ENCODE measurements at regions not wholly inside any gene's neighbourhood (a gene's known extent, or its start where the extent isn't known, plus 50 kb on each side); places are given as distances from the start of the nearest gene placed in this dataset.
"Not testable (repeated sequence)": the region's sequence is repeated elsewhere in the genome, so short reads cannot be mapped to it uniquely, and the experiment has no call there.

GRCh38 chr17:77049440-77049839 lies 91.3 kb upstream of the SEC14L1 start (continued):
- TF ChIP-seq, protein P1, sequence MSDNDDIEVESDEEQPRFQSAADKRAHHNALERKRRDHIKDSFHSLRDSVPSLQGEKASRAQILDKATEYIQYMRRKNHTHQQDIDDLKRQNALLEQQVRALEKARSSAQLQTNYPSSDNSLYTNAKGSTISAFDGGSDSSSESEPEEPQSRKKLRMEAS (IDR thresholded peaks at IDR 0.05; ENCODE audit: low read depth): no peak
- TF ChIP-seq POLR2AphosphoS5 (IDR thresholded peaks at IDR 0.05; ENCODE audit: low read depth, low read length) (no peak), EP300 (IDR thresholded peaks at IDR 0.05; ENCODE audit: borderline replicate concordance in 1 of 2, low read depth in 1 of 2, low read length in 1 of 2) (no peak), FOSL2 (IDR thresholded peaks at IDR 0.05; ENCODE audit: borderline replicate concordance, low read depth) (no peak), YY1 (IDR thresholded peaks at IDR 0.05; ENCODE audit: low read depth) (no peak), TCF12 (IDR thresholded peaks at IDR 0.05) (no peak), RFX5 (IDR thresholded peaks at IDR 0.05; ENCODE audit: low read length) (no peak)
- TF ChIP-seq, protein P2, sequence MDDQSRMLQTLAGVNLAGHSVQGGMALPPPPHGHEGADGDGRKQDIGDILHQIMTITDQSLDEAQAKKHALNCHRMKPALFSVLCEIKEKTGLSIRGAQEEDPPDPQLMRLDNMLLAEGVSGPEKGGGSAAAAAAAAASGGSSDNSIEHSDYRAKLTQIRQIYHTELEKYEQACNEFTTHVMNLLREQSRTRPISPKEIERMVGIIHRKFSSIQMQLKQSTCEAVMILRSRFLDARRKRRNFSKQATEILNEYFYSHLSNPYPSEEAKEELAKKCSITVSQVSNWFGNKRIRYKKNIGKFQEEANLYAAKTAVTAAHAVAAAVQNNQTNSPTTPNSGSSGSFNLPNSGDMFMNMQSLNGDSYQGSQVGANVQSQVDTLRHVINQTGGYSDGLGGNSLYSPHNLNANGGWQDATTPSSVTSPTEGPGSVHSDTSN (IDR thresholded peaks at IDR 0.05): no peak
- TF ChIP-seq, protein P3, sequence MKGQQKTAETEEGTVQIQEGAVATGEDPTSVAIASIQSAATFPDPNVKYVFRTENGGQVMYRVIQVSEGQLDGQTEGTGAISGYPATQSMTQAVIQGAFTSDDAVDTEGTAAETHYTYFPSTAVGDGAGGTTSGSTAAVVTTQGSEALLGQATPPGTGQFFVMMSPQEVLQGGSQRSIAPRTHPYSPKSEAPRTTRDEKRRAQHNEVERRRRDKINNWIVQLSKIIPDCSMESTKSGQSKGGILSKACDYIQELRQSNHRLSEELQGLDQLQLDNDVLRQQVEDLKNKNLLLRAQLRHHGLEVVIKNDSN (IDR thresholded peaks at IDR 0.05; ENCODE audit: borderline replicate concordance, low read depth): no peak

DNA sequence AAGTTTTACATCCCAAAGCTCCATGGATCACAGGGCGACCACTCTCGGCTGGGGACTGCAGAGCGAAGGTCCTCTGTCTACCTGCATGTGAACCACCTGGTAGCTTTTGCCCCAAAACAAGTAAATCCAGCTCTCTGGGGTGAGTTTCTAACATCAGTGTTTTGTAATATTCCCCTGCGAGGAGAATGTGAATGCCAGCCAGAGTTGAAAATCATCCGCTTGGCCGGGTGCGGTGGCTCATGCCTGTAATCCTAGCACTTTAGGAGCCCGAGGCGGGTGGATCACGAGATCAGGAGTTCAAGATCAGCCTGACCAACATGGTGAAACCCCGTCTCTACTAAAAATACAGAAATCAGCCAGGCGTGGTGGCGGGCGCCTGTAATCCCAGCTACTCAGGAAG lies 89.9 kb upstream of the SEC14L1 start:
- not testable (repeated sequence) for H4K20me1 ChIP-seq (ENCODE audit: insufficient read depth); H3K36me3 ChIP-seq (replicated peaks in 1 of 2; ENCODE audit: control insufficient read depth in 1 of 2, insufficient read depth in 2 of 2, low read length in 1 of 2); H2AFZ ChIP-seq (ENCODE audit: low read depth); H3K27ac ChIP-seq (ENCODE audit: low read depth in 2 of 2, low read length in 1 of 2); H3K4me2 ChIP-seq; H3K4me3 ChIP-seq (ENCODE audit: low read depth in 2 of 2, low read length in 1 of 2); H3K79me2 ChIP-seq (ENCODE audit: insufficient read depth); DNase-seq; H3K9ac ChIP-seq; H3F3A ChIP-seq (replicated peaks; ENCODE audit: insufficient read depth); H3K9me3 ChIP-seq; H3K9me2 ChIP-seq
- Histone ChIP-seq H3K4me1 (ENCODE audit: control insufficient read depth in 1 of 2, insufficient read depth in 2 of 2, low read depth in 1 of 2, low read length in 1 of 2) (peaks cover 0 to 15% of the 10 kb centered on the region in 2 experiments; a peak in 1 of 4 replicates), H3K27me3 (ENCODE audit: insufficient read depth) (peaks cover 51% of the 10 kb centered on the region)
- CTCF ChIA-PET: interaction anchor here (0.6 to 7.0 kb wide), 6 partner anchors 14 to 183 kb away, joined by 3 to 43 read pairs (median 6); partner anchors contain the start of gene MGAT5B
- WGBS (ENCODE audit: low lambda C conversion rate): 81% methylated on average over 14 of the region's 14 CpGs
- POLR2A ChIA-PET: interaction anchor here (0.7 kb wide), 1 partner anchor 100 kb away, joined by 4 read pairs; no protein-coding TSS in a partner anchor

- H3F3A ChIP-seq (replicated peaks; ENCODE audit: insufficient read depth): no peaks in the 10 kb centered on the region
- H3K4me1 ChIP-seq (ENCODE audit: control insufficient read depth in 1 of 2, insufficient read depth in 2 of 2, low read depth in 1 of 2, low read length in 1 of 2): peaks cover 0 to 18% of the 10 kb centered on the region in 2 experiments; a peak in 1 of 4 replicates
- WGBS (ENCODE audit: low lambda C conversion rate): 49% methylated on average over 9 of the region's 10 CpGs
- H3K9me3 ChIP-seq: no peaks in the 10 kb centered on the region
- ChIA-PET POLR2A (interaction anchor here (1.1 to 1.2 kb wide), 3 partner anchors 10 to 187 kb away, joined by 3 to 5 read pairs (median 3); partner anchors contain the start of gene MGAT5B), CTCF (interaction anchor here (0.9 to 17.9 kb wide), 23 partner anchors 15 to 328 kb away, joined by 3 to 594 read pairs (median 18); partner anchors contain the start of genes MFSD11 and MGAT5B)
- 0 out of 2 replicates have a peak, but pooled peaks have one; percentile 8 for TF ChIP-seq RAD21 (IDR thresholded peaks at IDR 0.05; ENCODE audit: low read length)
- TF ChIP-seq MEF2A (IDR thresholded peaks at IDR 0.05; ENCODE audit: borderline replicate concordance, low read depth): no peak
- no peak for TF ChIP-seq CTCF (IDR thresholded peaks at IDR 0.05)
- no peak for TF ChIP-seq POLR2AphosphoS5 (IDR thresholded peaks at IDR 0.05; ENCODE audit: low read depth, low read length)
- TF ChIP-seq, protein P3 (IDR thresholded peaks at IDR 0.05; ENCODE audit: borderline replicate concordance, low read depth): no peak
- TF ChIP-seq CHD2 (IDR thresholded peaks at IDR 0.05; ENCODE audit: low read length, partially characterized antibody): no peak
- TF ChIP-seq RCOR1 (IDR thresholded peaks at IDR 0.05; ENCODE audit: low read length): 0 out of 2 replicates have a peak, but pooled peaks have one; percentile 7
- TF ChIP-seq FOXJ3 (CRISPR knock-in tag; IDR thresholded peaks at IDR 0.05): no peak
- 0 out of 4 replicates have a peak, but pooled peaks of 1 of the 2 experiments have one; percentile 45 for TF ChIP-seq EP300 (IDR thresholded peaks at IDR 0.05; ENCODE audit: borderline replicate concordance in 1 of 2, low read depth in 1 of 2, low read length in 1 of 2)
- DNase-seq: peak; percentile 87
- H3K36me3 ChIP-seq (replicated peaks in 1 of 2; ENCODE audit: control insufficient read depth in 1 of 2, insufficient read depth in 2 of 2, low read length in 1 of 2): no peaks in the 10 kb centered on the region
- H2AFZ ChIP-seq (ENCODE audit: low read depth): no peak overlapping the region
- H3K27me3 ChIP-seq (ENCODE audit: insufficient read depth): peaks cover 49% of the 10 kb centered on the region
- H3K4me2 ChIP-seq: no peak overlapping the region
- no peaks in the 10 kb centered on the region for H3K79me2 ChIP-seq (ENCODE audit: insufficient read depth)
- no peak overlapping the region for H3K27ac ChIP-seq (ENCODE audit: low read depth in 2 of 2, low read length in 1 of 2)
- no peak overlapping the region for H3K9ac ChIP-seq
- H3K9me2 ChIP-seq: no peaks in the 10 kb centered on the region
- H4K20me1 ChIP-seq (ENCODE audit: insufficient read depth): no peaks in the 10 kb centered on the region
- H3K4me3 ChIP-seq (ENCODE audit: low read depth in 2 of 2, low read length in 1 of 2): no peak overlapping the region
Measured at GRCh38 chr17:77054936-77055335, 85.8 kb upstream of the SEC14L1 start.
